Endothelial cell of umbilical vein (primary cell): ENCODE measurements at regions not wholly inside any gene's neighbourhood (a gene's known extent, or its start where the extent isn't known, plus 50 kb on each side); places are given as distances from the start of the nearest gene placed in this dataset.

Experiments used
- EZH2 ChIP-seq: IDR thresholded peaks from 2 replicates; pipeline ENCODE4 v1.6.1; 2012; ENCODE audit warnings: borderline replicate concordance, low read depth, mild to moderate bottlenecking, moderate library complexity, low read length, inconsistent platforms; ENCODE audit not compliant: severe bottlenecking
- FOS ChIP-seq: IDR thresholded peaks from 2 replicates; pipeline ENCODE4 v1.6.1; 2011; ENCODE audit warnings: mild to moderate bottlenecking, low read length, moderate library complexity, borderline replicate concordance; ENCODE audit not compliant: insufficient read depth
- JUN ChIP-seq: IDR thresholded peaks from 2 replicates; pipeline ENCODE4 v1.6.1; 2011; ENCODE audit warnings: borderline replicate concordance, low read depth; ENCODE audit not compliant: insufficient read length, insufficient read depth
- MYC ChIP-seq: IDR thresholded peaks from one replicate; pipeline ENCODE4 v1.6.1; 2011; ENCODE audit warnings: mild to moderate bottlenecking, low read depth, low read length
- POLR2A ChIP-seq: IDR thresholded peaks from 2 replicates; pipeline ENCODE4 v1.6.1; 2012; ENCODE audit warnings: low read depth, mild to moderate bottlenecking, control low read depth, low read length
- POLR2AphosphoS5 ChIP-seq: IDR thresholded peaks from 2 replicates; pipeline ENCODE4 v1.6.1; 2012; ENCODE audit warnings: low read depth, mild to moderate bottlenecking, control low read depth, low read length, moderate library complexity; ENCODE audit not compliant: insufficient read depth
- TF ChIP-seq, protein P1 (sequence below), 2 donors: IDR thresholded peaks; 1 replicate in 1 of 2; 2 replicates in 1 of 2; pipeline ENCODE4 v1.5.1; 2011; ENCODE audit warnings: low read length in 2 of 2, mild to moderate bottlenecking in 2 of 2, moderate library complexity in 2 of 2, control low read depth in 1 of 2, inconsistent platforms in 1 of 2, low read depth in 1 of 2; ENCODE audit not compliant: insufficient read depth in 1 of 2; ENCODE audit errors: extremely low read depth in 1 of 2

- TF ChIP-seq, protein P1, sequence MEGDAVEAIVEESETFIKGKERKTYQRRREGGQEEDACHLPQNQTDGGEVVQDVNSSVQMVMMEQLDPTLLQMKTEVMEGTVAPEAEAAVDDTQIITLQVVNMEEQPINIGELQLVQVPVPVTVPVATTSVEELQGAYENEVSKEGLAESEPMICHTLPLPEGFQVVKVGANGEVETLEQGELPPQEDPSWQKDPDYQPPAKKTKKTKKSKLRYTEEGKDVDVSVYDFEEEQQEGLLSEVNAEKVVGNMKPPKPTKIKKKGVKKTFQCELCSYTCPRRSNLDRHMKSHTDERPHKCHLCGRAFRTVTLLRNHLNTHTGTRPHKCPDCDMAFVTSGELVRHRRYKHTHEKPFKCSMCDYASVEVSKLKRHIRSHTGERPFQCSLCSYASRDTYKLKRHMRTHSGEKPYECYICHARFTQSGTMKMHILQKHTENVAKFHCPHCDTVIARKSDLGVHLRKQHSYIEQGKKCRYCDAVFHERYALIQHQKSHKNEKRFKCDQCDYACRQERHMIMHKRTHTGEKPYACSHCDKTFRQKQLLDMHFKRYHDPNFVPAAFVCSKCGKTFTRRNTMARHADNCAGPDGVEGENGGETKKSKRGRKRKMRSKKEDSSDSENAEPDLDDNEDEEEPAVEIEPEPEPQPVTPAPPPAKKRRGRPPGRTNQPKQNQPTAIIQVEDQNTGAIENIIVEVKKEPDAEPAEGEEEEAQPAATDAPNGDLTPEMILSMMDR (IDR thresholded peaks at IDR 0.05; ENCODE audit: extremely low read depth in 1 of 2, insufficient read depth in 1 of 2, low read depth in 1 of 2, low read length in 2 of 2): no peak
- TF ChIP-seq EZH2 (no peak), POLR2A (no peak), POLR2AphosphoS5 (no peak), JUN (no peak), MYC (no peak), FOS (no peak)
These were observed 608.0 kb downstream of the COL12A1 start for GRCh38 chr6:74597840-74598239.
